HEK293 (cell line): ENCODE measurements at regions not wholly inside any gene's neighbourhood (a gene's known extent, or its start where the extent isn't known, plus 50 kb on each side); places are given as distances from the start of the nearest gene placed in this dataset.

Experiments used
- CTCF ChIP-seq: fragments of 450-650 bp; formaldehyde crosslinking; IDR thresholded peaks from 2 replicates; pipeline ENCODE4 v1.5.1; 2016; ENCODE audit warnings: missing biosample characterization, missing genetic modification characterization
- TCF7L2 ChIP-seq: IDR thresholded peaks from 2 replicates; pipeline ENCODE4 v1.6.1; 2011; ENCODE audit warnings: low read depth, mild to moderate bottlenecking, inconsistent platforms, low read length, moderate library complexity, borderline replicate concordance
- ZNF266 ChIP-seq: fragments of 450-650 bp; formaldehyde crosslinking; IDR thresholded peaks from 2 replicates; pipeline ENCODE4 v1.5.1; 2016; ENCODE audit warnings: missing biosample characterization, missing genetic modification characterization, low read depth
- ZNF629 ChIP-seq: fragments of 450-650 bp; formaldehyde crosslinking; IDR thresholded peaks from 2 replicates; pipeline ENCODE4 v1.5.1; 2017; ENCODE audit warnings: missing biosample characterization, missing genetic modification characterization

- TF ChIP-seq CTCF (tag by site-specific recombination), result no peak
- TF ChIP-seq ZNF266 (tag by site-specific recombination), result no peak
- TF ChIP-seq ZNF629, result no peak
- no peak for TF ChIP-seq TCF7L2
These were observed 433.5 kb downstream of the DAD1 start for GRCh38 chr14:22155571-22155970.
